Esophagus squamous epithelium (tissue), 5 donors: ENCODE measurements at regions not wholly inside any gene's neighbourhood (a gene's known extent, or its start where the extent isn't known, plus 50 kb on each side); places are given as distances from the start of the nearest gene placed in this dataset.

ENCODE experiments used
- DNase-seq: peaks from one replicate; lab custom pipeline; 2025; lab: John Stamatoyannopoulos, UW
- H3K27ac ChIP-seq, 4 donors: fragments of 200-600 bp; sonication (generic); one replicate each; pipeline ENCODE4 v1.5.1; 2016 to 2019; ENCODE audit warnings: mild to moderate bottlenecking in 1 of 4
- H3K27me3 ChIP-seq, 4 donors: fragments of 200-600 bp; sonication (generic); 1 replicate in 3 of 4; 2 replicates in 1 of 4; pipeline versions ENCODE4 v1.5.1 to v1.6.0; 2017 to 2021; ENCODE audit warnings: antibody characterized with exemption in 1 of 4
- H3K36me3 ChIP-seq, 3 donors: fragments of 200-600 bp; sonication (generic); one replicate each; pipeline ENCODE4 v1.5.1; 2016 to 2019
- H3K4me1 ChIP-seq, 3 donors: fragments of 200-600 bp; sonication (generic); one replicate each; pipeline ENCODE4 v1.5.1; 2017 to 2019
- H3K4me3 ChIP-seq, 4 donors: fragments of 200-600 bp; sonication (generic); 1 replicate in 3 of 4; 2 replicates in 1 of 4; pipeline ENCODE4 v1.5.1; 2016 to 2019; ENCODE audit warnings: mild to moderate bottlenecking in 2 of 4, moderate library complexity in 1 of 4
- H3K9me3 ChIP-seq, 3 donors: fragments of 200-600 bp; sonication (generic); one replicate each; pipeline ENCODE4 v1.5.1; 2016 to 2019
- POLR2A ChIP-seq, 4 donors: fragments of 450-650 bp; IDR thresholded peaks; one replicate each; pipeline ENCODE4 v1.6.1; 2017; ENCODE audit warnings: antibody characterized with exemption in 4 of 4, mild to moderate bottlenecking in 4 of 4, moderate library complexity in 3 of 4
- WGBS, 2 donors: methylation state at CpG; one replicate each; pipeline ENCODE4 v1.1.5; 2018; 5-methylcytosine and 5-hydroxymethylcytosine counted together
- intact Hi-C: fragments of 100-400 bp; cut with DNase I; formaldehyde crosslinking; loops from one replicate; pipeline ENCODE4 v1.15.0; 2022
- TF ChIP-seq, protein P1 (sequence below), 6 experiments: fragments of 450-650 bp in 4 of 6; fragments of 200-600 bp in 2 of 6; sonication (generic) in 2 of 6; IDR thresholded peaks; one replicate each; pipeline ENCODE4 v1.5.1; 2016 to 2019; ENCODE audit warnings: antibody characterized with exemption in 6 of 6, mild to moderate bottlenecking in 4 of 6, moderate library complexity in 4 of 6
- donor health status: DM: yes; HTN: yes; CAD: no.

- Histone ChIP-seq H3K4me3 (no peak overlapping the region), H3K27me3 (peaks cover 0 to 9% (median 0%) of the 10 kb centered on the region in 4 donors), H3K36me3 (no peaks in the 10 kb centered on the region), H3K9me3 (peaks cover 0 to 8% (median 0%) of the 10 kb centered on the region in 3 donors), H3K4me1 (no peaks in the 10 kb centered on the region), H3K27ac (no peak overlapping the region)
- intact Hi-C loops: no loop called here
- WGBS, 2 donors: 33 to 45% methylated on average over 1 of the region's 1 CpG
- TF ChIP-seq, protein P1, sequence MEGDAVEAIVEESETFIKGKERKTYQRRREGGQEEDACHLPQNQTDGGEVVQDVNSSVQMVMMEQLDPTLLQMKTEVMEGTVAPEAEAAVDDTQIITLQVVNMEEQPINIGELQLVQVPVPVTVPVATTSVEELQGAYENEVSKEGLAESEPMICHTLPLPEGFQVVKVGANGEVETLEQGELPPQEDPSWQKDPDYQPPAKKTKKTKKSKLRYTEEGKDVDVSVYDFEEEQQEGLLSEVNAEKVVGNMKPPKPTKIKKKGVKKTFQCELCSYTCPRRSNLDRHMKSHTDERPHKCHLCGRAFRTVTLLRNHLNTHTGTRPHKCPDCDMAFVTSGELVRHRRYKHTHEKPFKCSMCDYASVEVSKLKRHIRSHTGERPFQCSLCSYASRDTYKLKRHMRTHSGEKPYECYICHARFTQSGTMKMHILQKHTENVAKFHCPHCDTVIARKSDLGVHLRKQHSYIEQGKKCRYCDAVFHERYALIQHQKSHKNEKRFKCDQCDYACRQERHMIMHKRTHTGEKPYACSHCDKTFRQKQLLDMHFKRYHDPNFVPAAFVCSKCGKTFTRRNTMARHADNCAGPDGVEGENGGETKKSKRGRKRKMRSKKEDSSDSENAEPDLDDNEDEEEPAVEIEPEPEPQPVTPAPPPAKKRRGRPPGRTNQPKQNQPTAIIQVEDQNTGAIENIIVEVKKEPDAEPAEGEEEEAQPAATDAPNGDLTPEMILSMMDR (IDR thresholded peaks at IDR 0.05): no peak
- TF ChIP-seq POLR2A (IDR thresholded peaks at IDR 0.05): no peak
- DNase-seq: no peak
These were observed 54.9 kb upstream of the FSTL4 start for GRCh38 chr5:133667217-133667616.

DNA sequence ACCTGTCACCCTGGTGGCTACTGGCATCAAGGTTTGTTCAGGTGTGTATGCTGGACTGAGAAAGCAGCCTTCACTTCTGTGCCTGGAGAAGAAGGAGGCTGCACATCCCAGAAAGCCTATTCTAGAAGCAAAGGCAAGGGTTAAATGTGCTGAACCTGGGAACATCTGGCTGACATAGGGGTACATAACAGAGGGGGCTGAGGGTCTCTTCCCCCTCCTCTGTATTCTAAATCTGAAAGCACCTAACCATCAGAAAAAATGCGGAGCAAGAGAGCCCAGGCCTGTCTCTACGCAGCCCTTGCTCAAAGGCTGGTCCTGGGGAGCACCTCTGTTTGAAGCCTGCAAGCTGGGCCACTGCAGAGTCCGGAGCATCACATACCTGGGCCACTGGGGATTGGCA is 53.2 kb upstream of the FSTL4 start:
- intact Hi-C loops: no loop called here
- DNase-seq: no peak
- H3K27ac ChIP-seq: no peak overlapping the region
- no peaks in the 10 kb centered on the region for H3K36me3 ChIP-seq
- no peaks in the 10 kb centered on the region for H3K4me1 ChIP-seq
- no peaks in the 10 kb centered on the region for H3K9me3 ChIP-seq
- TF ChIP-seq POLR2A (IDR thresholded peaks at IDR 0.05): no peak
- TF ChIP-seq, protein P1 (IDR thresholded peaks at IDR 0.05): no peak
- H3K27me3 ChIP-seq: peaks cover 0 to 9% (median 0%) of the 10 kb centered on the region in 4 donors
- no peak overlapping the region for H3K4me3 ChIP-seq
- 76 to 86% methylated on average over 3 of the region's 3 CpGs for WGBS, 2 donors

DNA sequence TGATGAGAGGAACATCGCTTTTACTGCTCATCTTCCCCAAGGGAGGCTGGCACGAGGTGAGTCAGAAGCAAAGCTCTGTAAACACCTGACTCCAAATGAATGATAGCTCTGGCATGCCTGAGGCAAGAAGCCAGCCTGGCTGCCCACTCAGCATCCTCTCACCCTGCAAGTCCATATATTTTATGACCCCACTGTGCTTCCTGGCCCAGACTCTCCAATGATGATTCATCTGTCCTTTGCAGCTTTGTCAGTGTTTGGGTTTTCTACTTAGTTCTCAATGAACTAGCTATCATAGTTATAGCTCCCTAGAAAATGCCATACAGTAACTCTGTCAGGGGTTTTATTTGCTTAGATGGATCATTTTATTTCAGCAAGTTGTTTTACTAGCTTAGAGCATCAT is 52.1 kb upstream of the FSTL4 start:
- no peak for DNase-seq
- intact Hi-C loops: no loop called here
- Histone ChIP-seq H3K27ac (no peak overlapping the region), H3K36me3 (no peaks in the 10 kb centered on the region), H3K27me3 (peaks cover 0 to 5% (median 0%) of the 10 kb centered on the region in 4 donors), H3K4me1 (no peaks in the 10 kb centered on the region), H3K9me3 (no peaks in the 10 kb centered on the region), H3K4me3 (no peak overlapping the region)
- WGBS, 2 donors: 47 to 71% methylated on average over 2 of the region's 2 CpGs
- TF ChIP-seq, protein P1 (IDR thresholded peaks at IDR 0.05): no peak
- TF ChIP-seq POLR2A (IDR thresholded peaks at IDR 0.05): no peak

GRCh38 chr5:133663397-133664054 is 51.2 kb upstream of the FSTL4 start:
- WGBS, 2 donors: 43 to 49% methylated on average over 5 to 6 of the region's 7 CpGs
- Histone ChIP-seq H3K9me3 (no peaks in the 10 kb centered on the region), H3K27me3 (no peaks in the 10 kb centered on the region), H3K27ac (no peak overlapping the region), H3K4me1 (no peaks in the 10 kb centered on the region), H3K36me3 (no peaks in the 10 kb centered on the region), H3K4me3 (no peak overlapping the region)
- intact Hi-C loops: no loop called here
- no peak for DNase-seq
- TF ChIP-seq, protein P1 (IDR thresholded peaks at IDR 0.05): no peak
- no peak for TF ChIP-seq POLR2A (IDR thresholded peaks at IDR 0.05)

DNA sequence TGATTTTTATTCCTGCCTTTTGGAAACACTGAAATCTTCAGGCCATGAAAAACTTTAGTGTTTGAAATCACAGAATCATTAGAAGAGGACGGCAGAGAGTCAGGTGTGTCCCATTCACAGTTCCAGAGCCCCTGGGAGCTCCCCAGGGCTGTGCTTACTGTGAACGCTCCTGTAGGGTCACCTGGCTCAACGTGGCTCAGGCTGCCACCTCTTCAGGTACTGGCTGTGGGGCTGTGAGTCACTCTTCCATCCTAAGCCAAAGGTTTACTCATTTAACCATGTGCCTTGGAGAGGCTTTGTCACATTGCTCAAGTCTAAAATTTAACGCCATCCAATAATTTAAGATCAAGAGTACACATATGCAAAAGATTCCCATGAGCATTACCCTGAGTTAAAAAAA is 50.2 kb upstream of the FSTL4 start:
- Histone ChIP-seq H3K4me3 (no peak overlapping the region), H3K36me3 (no peaks in the 10 kb centered on the region), H3K4me1 (no peaks in the 10 kb centered on the region), H3K9me3 (no peaks in the 10 kb centered on the region), H3K27me3 (no peaks in the 10 kb centered on the region), H3K27ac (no peak overlapping the region)
- intact Hi-C loops: no loop called here
- TF ChIP-seq, protein P1 (IDR thresholded peaks at IDR 0.05): no peak
- no peak for TF ChIP-seq POLR2A (IDR thresholded peaks at IDR 0.05)
- no peak for DNase-seq
- 32 to 40% methylated on average over 3 to 4 of the region's 4 CpGs for WGBS, 2 donors
